ENCODE measurements at regions not wholly inside any gene's neighbourhood (a gene's known extent, or its start where the extent isn't known, plus 50 kb on each side); places are given as distances from the start of the nearest gene placed in this dataset.

- Mint-ChIP-seq H3K27me3 (peaks cover 2% of the 10 kb centered on the region), H3K36me3 (ENCODE audit: insufficient read depth) (no peaks in the 10 kb centered on the region), H3K4me3 (ENCODE audit: low read depth) (no peak overlapping the region), H3K9me3 (ENCODE audit: low read depth) (no peaks in the 10 kb centered on the region), H3K4me1 (ENCODE audit: low read depth) (peaks cover 5% of the 10 kb centered on the region), H3K27ac (no peak overlapping the region)
- no peak for DNase-seq (ENCODE audit: low spot score, unreplicated experiment)
- TF ChIP-seq, protein P1, sequence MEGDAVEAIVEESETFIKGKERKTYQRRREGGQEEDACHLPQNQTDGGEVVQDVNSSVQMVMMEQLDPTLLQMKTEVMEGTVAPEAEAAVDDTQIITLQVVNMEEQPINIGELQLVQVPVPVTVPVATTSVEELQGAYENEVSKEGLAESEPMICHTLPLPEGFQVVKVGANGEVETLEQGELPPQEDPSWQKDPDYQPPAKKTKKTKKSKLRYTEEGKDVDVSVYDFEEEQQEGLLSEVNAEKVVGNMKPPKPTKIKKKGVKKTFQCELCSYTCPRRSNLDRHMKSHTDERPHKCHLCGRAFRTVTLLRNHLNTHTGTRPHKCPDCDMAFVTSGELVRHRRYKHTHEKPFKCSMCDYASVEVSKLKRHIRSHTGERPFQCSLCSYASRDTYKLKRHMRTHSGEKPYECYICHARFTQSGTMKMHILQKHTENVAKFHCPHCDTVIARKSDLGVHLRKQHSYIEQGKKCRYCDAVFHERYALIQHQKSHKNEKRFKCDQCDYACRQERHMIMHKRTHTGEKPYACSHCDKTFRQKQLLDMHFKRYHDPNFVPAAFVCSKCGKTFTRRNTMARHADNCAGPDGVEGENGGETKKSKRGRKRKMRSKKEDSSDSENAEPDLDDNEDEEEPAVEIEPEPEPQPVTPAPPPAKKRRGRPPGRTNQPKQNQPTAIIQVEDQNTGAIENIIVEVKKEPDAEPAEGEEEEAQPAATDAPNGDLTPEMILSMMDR (IDR thresholded peaks at IDR 0.05; ENCODE audit: unreplicated experiment) = no peak
Observed at GRCh38 chr4:79636991-79637390, 229.0 kb upstream of the GK2 start.

GRCh38 chr4:79634111-79634510, 226.1 kb upstream of the GK2 start:
- Mint-ChIP-seq H3K27ac (no peak overlapping the region), H3K4me1 (ENCODE audit: low read depth) (peaks cover 7% of the 10 kb centered on the region)

DNA sequence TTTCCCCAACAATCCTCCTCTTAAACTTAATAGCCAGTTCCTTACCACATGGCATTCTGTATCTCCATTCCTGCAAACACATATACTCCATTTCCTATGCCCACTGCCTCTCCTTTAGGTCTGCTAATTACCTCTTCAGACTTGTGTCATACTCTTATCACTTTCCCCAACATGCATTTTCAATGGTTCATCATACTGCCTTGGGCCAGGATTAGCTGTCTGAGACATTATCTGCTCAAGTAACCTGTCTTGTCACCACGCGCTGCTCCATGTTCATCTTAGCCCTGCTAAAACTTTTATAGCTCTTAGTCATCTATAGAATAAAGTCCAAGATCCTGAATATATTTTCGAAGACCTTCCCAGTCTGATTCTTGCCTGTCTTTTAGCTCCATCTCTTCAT, 224.1 kb upstream of the GK2 start:
- TF ChIP-seq, protein P1 (IDR thresholded peaks at IDR 0.05; ENCODE audit: unreplicated experiment) = no peak
- peaks cover 9% of the 10 kb centered on the region for H3K4me1 Mint-ChIP-seq (ENCODE audit: low read depth)
- no peaks in the 10 kb centered on the region for H3K9me3 Mint-ChIP-seq (ENCODE audit: low read depth)
- H3K27ac Mint-ChIP-seq = no peak overlapping the region
- H3K27me3 Mint-ChIP-seq = peaks cover 3% of the 10 kb centered on the region
- no peak for DNase-seq (ENCODE audit: low spot score, unreplicated experiment)
- H3K4me3 Mint-ChIP-seq (ENCODE audit: low read depth) = no peak overlapping the region
- no peaks in the 10 kb centered on the region for H3K36me3 Mint-ChIP-seq (ENCODE audit: insufficient read depth)

More at GRCh38 chr4:79634111-79634510, 226.1 kb upstream of the GK2 start:
- TF ChIP-seq, protein P1 (IDR thresholded peaks at IDR 0.05; ENCODE audit: unreplicated experiment) = no peak
- Mint-ChIP-seq H3K27me3 (peaks cover 3% of the 10 kb centered on the region), H3K36me3 (ENCODE audit: insufficient read depth) (no peaks in the 10 kb centered on the region), H3K9me3 (ENCODE audit: low read depth) (no peaks in the 10 kb centered on the region), H3K4me3 (ENCODE audit: low read depth) (no peak overlapping the region)
- DNase-seq (ENCODE audit: low spot score, unreplicated experiment) = no peak

DNA sequence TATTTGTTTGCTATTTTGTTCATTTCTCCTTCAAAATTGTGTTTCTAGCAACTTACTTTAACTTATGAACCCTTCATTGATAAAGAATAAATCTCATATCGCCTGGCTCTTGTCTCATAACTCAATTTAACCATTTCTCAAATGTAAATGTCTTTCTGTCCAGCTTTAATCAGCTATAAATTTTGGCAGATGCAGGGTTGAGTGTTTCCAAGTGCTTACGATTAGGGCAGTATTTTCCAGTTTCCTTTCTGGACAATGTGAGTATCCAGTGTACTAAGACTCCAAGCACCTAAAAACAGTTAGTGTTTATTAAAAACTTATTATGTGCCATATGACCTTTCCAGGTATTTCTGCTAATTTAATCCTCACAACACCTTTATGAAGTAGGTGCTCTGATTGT, 218.6 kb upstream of the GK2 start:
- Mint-ChIP-seq H3K27ac (no peak overlapping the region), H3K27me3 (no peaks in the 10 kb centered on the region), H3K36me3 (ENCODE audit: insufficient read depth) (no peaks in the 10 kb centered on the region), H3K4me1 (ENCODE audit: low read depth) (peaks cover 4% of the 10 kb centered on the region), H3K4me3 (ENCODE audit: low read depth) (no peak overlapping the region), H3K9me3 (ENCODE audit: low read depth) (no peaks in the 10 kb centered on the region)
- TF ChIP-seq, protein P1 (IDR thresholded peaks at IDR 0.05; ENCODE audit: unreplicated experiment) = no peak
- DNase-seq (ENCODE audit: low spot score, unreplicated experiment) = no peak

DNA sequence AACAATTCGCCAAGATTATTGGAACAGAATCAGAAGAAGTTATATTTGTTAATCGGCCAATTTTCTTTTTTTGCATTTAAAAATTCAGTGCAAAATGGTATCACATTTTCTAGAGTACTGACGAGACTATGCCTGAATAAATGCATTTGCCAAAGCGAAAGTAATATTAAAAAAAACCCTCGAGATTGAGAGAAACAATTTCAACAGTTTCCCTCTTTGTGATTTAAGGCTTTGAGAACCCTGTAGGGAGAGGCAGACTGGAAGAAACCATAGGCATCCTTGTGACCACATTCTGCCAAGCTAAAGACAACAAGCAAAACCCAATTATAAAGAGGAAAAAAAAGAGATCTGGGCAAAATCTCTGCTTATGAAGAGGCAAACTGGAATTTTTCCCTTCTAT, 218.1 kb upstream of the GK2 start:
- no peaks in the 10 kb centered on the region for H3K9me3 Mint-ChIP-seq (ENCODE audit: low read depth)
- no peaks in the 10 kb centered on the region for H3K36me3 Mint-ChIP-seq (ENCODE audit: insufficient read depth)
- H3K4me1 Mint-ChIP-seq (ENCODE audit: low read depth) = peaks cover 4% of the 10 kb centered on the region
- TF ChIP-seq, protein P1 (IDR thresholded peaks at IDR 0.05; ENCODE audit: unreplicated experiment) = no peak
- no peaks in the 10 kb centered on the region for H3K27me3 Mint-ChIP-seq
- no peak for DNase-seq (ENCODE audit: low spot score, unreplicated experiment)
- no peak overlapping the region for H3K27ac Mint-ChIP-seq
- H3K4me3 Mint-ChIP-seq (ENCODE audit: low read depth) = no peak overlapping the region
